ENCODE measurements at regions not wholly inside any gene's neighbourhood (a gene's known extent, or its start where the extent isn't known, plus 50 kb on each side); places are given as distances from the start of the nearest gene placed in this dataset.

GRCh38 chr1:212179394-212180076 is 105.7 kb upstream of the PPP2R5A start:
- TF ChIP-seq, protein P1, sequence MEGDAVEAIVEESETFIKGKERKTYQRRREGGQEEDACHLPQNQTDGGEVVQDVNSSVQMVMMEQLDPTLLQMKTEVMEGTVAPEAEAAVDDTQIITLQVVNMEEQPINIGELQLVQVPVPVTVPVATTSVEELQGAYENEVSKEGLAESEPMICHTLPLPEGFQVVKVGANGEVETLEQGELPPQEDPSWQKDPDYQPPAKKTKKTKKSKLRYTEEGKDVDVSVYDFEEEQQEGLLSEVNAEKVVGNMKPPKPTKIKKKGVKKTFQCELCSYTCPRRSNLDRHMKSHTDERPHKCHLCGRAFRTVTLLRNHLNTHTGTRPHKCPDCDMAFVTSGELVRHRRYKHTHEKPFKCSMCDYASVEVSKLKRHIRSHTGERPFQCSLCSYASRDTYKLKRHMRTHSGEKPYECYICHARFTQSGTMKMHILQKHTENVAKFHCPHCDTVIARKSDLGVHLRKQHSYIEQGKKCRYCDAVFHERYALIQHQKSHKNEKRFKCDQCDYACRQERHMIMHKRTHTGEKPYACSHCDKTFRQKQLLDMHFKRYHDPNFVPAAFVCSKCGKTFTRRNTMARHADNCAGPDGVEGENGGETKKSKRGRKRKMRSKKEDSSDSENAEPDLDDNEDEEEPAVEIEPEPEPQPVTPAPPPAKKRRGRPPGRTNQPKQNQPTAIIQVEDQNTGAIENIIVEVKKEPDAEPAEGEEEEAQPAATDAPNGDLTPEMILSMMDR (IDR thresholded peaks at IDR 0.05): no peak
- Mint-ChIP-seq H3K36me3 (ENCODE audit: low read depth) (no peaks in the 10 kb centered on the region), H3K4me3 (no peak overlapping the region), H3K27ac (no peak overlapping the region), H3K9me3 (no peaks in the 10 kb centered on the region), H3K27me3 (no peaks in the 10 kb centered on the region), H3K4me1 (ENCODE audit: low read depth) (no peaks in the 10 kb centered on the region)
- Histone ChIP-seq H3K9me3 (ENCODE audit: control insufficient read depth in 1 of 2, insufficient read depth in 1 of 2, low read length in 2 of 2) (no peaks in the 10 kb centered on the region), H3K27me3 (ENCODE audit: control insufficient read depth in 1 of 2, insufficient read depth in 2 of 2, low read length in 2 of 2) (no peaks in the 10 kb centered on the region), H3K27ac (ENCODE audit: low read depth in 1 of 2, low read length in 2 of 2) (no peak overlapping the region), H3K36me3 (ENCODE audit: insufficient read depth, low read length) (no peaks in the 10 kb centered on the region), H3K4me3 (ENCODE audit: low read length) (no peak overlapping the region), H3K4me1 (ENCODE audit: insufficient read depth, low read length) (no peaks in the 10 kb centered on the region)
- POLR2A ChIA-PET: interaction anchor here (0.6 kb wide), 1 partner anchor 44 kb away, joined by 3 read pairs; no protein-coding TSS in a partner anchor
- intact Hi-C loops (cut with DNase I, micrococcal nuclease): no loop called here
- DNase-seq (peak in 1 of 14 experiments; percentile 22), ATAC-seq (ENCODE audit: poor library complexity) (no peak)
- CTCF ChIA-PET: no interaction called here

GRCh38 chr1:212181015-212181882 is 104.0 kb upstream of the PPP2R5A start:
- Histone ChIP-seq H3K4me3 (ENCODE audit: low read length) (no peak overlapping the region), H3K4me1 (ENCODE audit: insufficient read depth, low read length) (peaks cover 5% of the 10 kb centered on the region), H3K36me3 (ENCODE audit: insufficient read depth, low read length) (no peaks in the 10 kb centered on the region), H3K27me3 (ENCODE audit: control insufficient read depth in 1 of 2, insufficient read depth in 2 of 2, low read length in 2 of 2) (no peaks in the 10 kb centered on the region), H3K27ac (ENCODE audit: low read depth in 1 of 2, low read length in 2 of 2) (no peak overlapping the region), H3K9me3 (ENCODE audit: control insufficient read depth in 1 of 2, insufficient read depth in 1 of 2, low read length in 2 of 2) (no peaks in the 10 kb centered on the region)
- intact Hi-C loops (cut with DNase I, micrococcal nuclease): no loop called here
- no peaks in the 10 kb centered on the region for H3K36me3 Mint-ChIP-seq (ENCODE audit: low read depth)
- TF ChIP-seq, protein P1 (IDR thresholded peaks at IDR 0.05): no peak
- H3K4me1 Mint-ChIP-seq (ENCODE audit: low read depth): peaks cover under 1% of the 10 kb centered on the region
- H3K27me3 Mint-ChIP-seq: no peaks in the 10 kb centered on the region
- no peak for ATAC-seq (ENCODE audit: poor library complexity)
- POLR2A ChIA-PET: no interaction called here
- CTCF ChIA-PET: no interaction called here
- DNase-seq: no peak
- H3K9me3 Mint-ChIP-seq: no peaks in the 10 kb centered on the region
- H3K4me3 Mint-ChIP-seq: no peak overlapping the region
- no peak overlapping the region for H3K27ac Mint-ChIP-seq

- no peak overlapping the region for H3K27ac Mint-ChIP-seq
- TF ChIP-seq, protein P1 (IDR thresholded peaks at IDR 0.05): no peak
- CTCF ChIA-PET: no interaction called here
- H3K27me3 Mint-ChIP-seq: no peaks in the 10 kb centered on the region
- Histone ChIP-seq H3K9me3 (ENCODE audit: control insufficient read depth in 1 of 2, insufficient read depth in 1 of 2, low read length in 2 of 2) (no peaks in the 10 kb centered on the region), H3K36me3 (ENCODE audit: insufficient read depth, low read length) (no peaks in the 10 kb centered on the region), H3K4me1 (ENCODE audit: insufficient read depth, low read length) (peaks cover 8% of the 10 kb centered on the region), H3K27me3 (ENCODE audit: control insufficient read depth in 1 of 2, insufficient read depth in 2 of 2, low read length in 2 of 2) (no peaks in the 10 kb centered on the region), H3K4me3 (ENCODE audit: low read length) (no peak overlapping the region), H3K27ac (ENCODE audit: low read depth in 1 of 2, low read length in 2 of 2) (no peak overlapping the region)
- intact Hi-C loops (cut with DNase I, micrococcal nuclease): no loop called here
- H3K4me1 Mint-ChIP-seq (ENCODE audit: low read depth): peaks cover 8% of the 10 kb centered on the region
- no peak for ATAC-seq (ENCODE audit: poor library complexity)
- no peak overlapping the region for H3K4me3 Mint-ChIP-seq
- POLR2A ChIA-PET: no interaction called here
- DNase-seq: no peak
- no peaks in the 10 kb centered on the region for H3K36me3 Mint-ChIP-seq (ENCODE audit: low read depth)
- no peaks in the 10 kb centered on the region for H3K9me3 Mint-ChIP-seq
Measured at GRCh38 chr1:212182171-212182570, 103.0 kb upstream of the PPP2R5A start.
